Inflammatory macrophage treated with lipopolysaccharide for 4 hours (primary cell): ENCODE measurements at regions not wholly inside any gene's neighbourhood (a gene's known extent, or its start where the extent isn't known, plus 50 kb on each side); places are given as distances from the start of the nearest gene placed in this dataset.
"Not testable (repeated sequence)": the region's sequence is repeated elsewhere in the genome, so short reads cannot be mapped to it uniquely, and the experiment has no call there.

Source experiments
- DNase-seq: peaks from one replicate; pipeline ENCODE4 v3.0.0-alpha.2; 2020

DNA sequence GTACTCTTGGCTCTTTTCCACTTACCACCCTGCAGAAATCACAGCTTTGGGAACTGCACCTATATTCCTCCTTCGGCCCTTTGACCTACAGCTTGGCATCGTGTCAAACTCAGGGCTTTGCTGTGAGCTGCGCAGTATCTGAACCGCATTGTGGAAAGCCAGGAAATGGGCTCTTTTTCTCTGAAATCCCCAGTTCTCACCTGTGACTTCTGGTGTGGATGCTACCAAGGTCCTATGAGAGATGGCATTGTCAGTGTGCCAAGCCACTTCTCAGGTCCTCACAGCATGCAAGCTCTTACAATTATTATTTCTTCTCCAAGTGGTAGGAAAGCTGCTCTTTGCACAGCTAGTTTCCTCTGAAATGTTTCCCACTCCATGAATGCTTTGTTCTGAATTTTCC, 450.6 kb upstream of the TBL1XR1 start:
- no peak for DNase-seq

DNA sequence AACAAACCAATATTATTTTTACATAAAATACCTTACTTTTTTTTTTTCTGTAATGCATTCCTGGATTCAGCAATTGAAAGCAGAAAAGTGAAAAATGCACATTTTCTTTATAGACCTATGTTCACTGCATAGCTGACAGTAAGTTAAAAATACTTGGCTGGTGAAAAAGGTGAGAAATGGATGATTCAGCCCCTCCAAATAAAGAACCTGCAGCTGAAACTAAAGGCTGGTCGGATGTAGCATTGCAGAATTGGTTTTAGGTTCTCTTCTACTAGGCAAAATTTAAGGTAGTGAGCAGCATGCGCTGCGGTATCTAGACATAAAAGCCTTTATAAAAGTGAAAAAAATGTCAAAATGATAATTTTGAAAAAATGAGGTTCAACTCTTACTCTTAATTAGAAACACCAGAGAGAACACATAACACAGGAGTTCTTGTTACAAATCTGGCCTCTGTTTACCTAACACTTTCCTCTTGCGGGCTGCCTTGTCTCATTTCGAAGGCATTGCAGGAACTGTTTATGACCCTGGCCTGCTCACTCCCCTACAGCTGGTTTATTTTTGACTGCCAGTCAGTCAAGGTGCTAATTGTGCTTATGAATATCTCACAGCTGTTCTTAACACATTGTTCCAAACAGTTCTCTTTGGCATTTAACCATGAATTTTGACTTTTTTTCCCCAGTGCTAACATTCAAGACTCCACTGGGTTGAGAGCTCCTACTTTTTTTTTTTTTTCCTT, 455.4 kb upstream of the TBL1XR1 start:
- DNase-seq: no peak

DNA sequence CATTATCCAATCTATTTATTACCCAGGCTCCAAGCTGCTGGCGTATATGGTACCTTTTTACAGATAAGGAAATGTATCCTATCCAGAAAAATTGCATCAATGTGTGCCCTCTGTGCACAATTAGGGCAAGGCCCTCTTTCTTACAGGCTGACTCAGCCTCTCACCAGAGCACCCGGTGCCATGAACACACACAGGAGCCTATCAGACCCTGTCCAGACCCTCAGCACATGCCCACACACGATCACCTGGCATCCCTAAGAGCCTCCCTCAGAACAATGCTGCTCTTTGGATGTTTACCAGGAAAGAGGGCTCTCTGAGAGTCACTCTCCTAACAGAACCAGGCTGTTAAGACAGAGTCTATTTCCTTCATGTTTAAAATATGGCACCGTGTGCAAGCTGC, 460.0 kb upstream of the TBL1XR1 start:
- no peak for DNase-seq

- DNase-seq: no peak
These were observed 461.1 kb upstream of the TBL1XR1 start for GRCh38 chr3:177658354-177658753.

- not testable (repeated sequence) for DNase-seq
These were observed 467.3 kb upstream of the TBL1XR1 start for GRCh38 chr3:177664380-177665103.

GRCh38 chr3:177665122-177665808, 468.0 kb upstream of the TBL1XR1 start:
- DNase-seq: no peak

DNA sequence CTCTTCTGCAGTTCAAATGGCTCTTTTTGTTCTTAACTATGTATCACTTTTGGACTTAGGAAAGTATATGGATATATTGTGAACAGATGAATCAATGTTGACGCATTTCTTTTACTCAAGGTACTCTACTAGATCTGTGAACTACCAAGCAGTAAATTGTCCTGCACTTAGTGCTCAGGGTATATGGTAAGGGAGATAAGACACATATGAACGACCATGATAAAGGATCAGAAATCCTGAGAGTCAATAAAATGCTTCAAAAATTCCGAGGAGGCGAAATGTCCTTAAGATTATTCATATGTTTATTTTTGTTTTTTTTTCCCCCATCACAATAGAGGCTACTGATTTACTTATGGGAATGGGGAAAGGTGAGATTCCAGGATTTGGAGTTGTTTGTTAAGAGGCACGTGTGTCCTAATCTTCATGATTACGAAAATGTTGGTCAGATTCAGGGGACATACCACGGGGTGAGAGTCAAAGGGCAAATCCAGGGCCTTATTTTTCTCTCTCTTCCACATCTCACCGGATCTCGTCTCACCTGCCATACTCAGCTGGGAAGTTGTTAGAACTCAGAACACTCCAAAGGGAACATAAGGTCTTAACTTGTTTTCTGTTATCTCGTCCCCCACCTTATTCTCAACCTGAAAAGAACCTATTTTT, 475.1 kb upstream of the TBL1XR1 start:
- no peak for DNase-seq

- DNase-seq: peak; percentile 43
These were observed 476.0 kb upstream of the TBL1XR1 start for GRCh38 chr3:177673112-177673914.

DNA sequence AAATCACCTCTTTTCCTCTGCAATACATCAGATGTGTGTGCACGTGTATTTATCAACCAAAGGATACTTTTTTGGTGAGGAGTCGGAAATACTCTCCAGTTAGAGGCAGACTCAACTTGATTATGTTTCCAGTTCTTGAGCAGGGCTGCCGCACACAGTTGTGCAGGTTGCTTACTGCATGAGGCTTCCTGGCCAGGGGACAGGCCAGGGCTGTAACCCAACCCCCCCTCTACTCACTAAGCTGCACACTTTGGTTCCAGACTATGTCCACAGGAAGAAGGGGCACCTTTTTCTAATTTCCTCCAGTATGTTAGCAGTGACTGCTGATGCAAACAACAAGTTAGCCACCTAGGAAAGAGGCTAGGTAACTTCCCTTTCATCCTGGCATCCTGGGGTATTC, 476.9 kb upstream of the TBL1XR1 start:
- no peak for DNase-seq

- no peak for DNase-seq
These were observed 478.9 kb upstream of the TBL1XR1 start for GRCh38 chr3:177676148-177676547.

- DNase-seq: no peak
These were observed 479.8 kb upstream of the TBL1XR1 start for GRCh38 chr3:177676947-177677587.

DNA sequence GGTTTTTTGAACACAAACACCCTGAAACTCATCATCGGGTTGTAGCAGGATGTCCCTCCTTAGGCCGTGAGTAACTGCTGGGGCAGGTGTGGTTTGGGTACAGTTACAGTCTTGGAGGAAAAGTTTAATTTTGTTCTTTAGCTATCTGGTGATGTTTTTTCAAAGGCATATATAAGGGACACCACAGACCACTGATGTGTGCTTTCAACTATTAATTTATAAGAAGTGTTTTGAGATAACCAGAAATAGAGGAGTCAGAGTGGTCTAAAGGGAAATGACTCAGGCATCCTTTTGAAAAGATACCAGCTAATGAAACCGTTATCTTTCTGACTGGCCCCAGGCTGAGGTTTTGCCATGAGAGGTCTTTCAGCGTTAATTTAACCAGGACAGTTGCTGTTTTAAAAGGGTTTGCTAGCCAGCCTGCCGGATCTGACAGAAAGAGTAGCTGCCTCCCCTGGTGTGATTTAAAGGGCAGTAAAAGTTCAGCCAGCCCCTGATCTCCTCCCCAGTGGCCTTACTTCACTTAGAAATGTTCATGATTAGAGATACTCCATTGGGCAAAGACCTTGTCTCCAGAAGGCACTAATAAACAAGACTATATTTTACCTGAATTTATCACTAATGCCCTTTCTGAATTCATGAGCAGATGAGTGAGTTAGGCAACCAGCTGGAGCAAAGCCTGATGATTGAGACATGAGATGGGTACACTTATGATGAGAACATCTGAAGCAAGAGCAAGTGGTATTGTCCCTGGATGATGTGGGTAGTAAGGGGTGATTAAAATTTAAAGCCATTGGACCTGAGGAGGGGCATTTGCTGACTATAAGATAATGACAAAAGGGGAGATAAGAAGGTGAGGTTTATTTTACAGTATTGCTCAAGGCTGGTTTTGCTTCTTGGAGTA, 482.5 kb upstream of the TBL1XR1 start:
- DNase-seq: peak; percentile 6

DNA sequence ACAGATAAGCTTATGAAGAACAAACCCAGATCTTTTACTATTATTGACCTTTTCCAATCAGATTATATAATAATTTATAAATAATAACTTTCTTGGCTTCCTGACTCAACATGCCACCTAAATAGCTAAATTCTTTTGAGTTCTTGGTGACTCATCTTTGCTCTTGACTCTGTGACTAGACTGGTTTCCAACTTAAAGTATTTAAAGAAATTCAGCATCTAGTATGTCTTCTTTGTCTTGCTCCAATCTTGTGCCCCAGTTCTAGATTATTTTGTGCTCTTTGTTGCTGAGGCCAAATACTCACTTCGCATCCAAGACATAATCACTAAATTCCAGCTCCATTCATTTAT, 483.2 kb upstream of the TBL1XR1 start:
- DNase-seq: no peak

DNA sequence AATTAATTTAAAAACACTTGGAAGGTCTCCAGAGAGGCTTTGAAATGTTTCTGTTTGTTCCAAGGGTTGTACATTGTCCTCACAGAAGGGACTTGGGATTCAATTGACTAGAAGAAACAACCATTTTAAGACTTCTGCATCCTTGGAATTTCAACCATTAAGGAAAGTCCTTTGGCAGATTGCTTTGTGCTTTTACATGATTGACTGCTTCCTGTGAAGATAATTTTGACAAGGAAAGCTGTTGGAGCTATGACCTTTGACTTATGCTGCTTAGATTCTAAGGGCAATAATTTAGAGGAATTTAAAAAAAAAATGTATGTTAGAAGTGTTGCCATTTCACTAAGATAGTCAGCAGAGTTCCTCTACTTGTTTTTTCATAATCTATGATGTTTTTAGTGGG, 483.9 kb upstream of the TBL1XR1 start:
- no peak for DNase-seq

DNA sequence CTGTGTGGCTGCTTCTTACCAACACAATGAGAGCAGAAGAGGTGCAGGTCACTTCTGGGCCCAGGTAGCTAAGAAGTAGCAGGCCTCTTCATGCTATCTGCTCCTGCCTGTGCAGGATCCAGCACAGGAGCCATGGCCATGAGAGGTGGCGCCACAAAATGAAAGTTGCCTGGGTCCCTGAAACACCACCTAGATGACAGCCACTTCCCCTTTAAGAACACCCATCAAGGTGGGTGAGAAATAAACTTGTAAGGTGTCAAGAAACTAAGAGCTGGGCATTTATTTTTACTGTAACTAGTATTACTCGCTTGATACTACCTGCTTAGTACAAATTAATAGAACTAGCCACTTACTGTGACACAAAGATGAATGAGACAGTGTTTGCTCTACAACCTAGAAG, 484.6 kb upstream of the TBL1XR1 start:
- DNase-seq: no peak

- no peak for DNase-seq
These were observed 486.3 kb upstream of the TBL1XR1 start for GRCh38 chr3:177683586-177683985.

- DNase-seq: no peak
These were observed 489.4 kb upstream of the TBL1XR1 start for GRCh38 chr3:177686671-177687070.

DNA sequence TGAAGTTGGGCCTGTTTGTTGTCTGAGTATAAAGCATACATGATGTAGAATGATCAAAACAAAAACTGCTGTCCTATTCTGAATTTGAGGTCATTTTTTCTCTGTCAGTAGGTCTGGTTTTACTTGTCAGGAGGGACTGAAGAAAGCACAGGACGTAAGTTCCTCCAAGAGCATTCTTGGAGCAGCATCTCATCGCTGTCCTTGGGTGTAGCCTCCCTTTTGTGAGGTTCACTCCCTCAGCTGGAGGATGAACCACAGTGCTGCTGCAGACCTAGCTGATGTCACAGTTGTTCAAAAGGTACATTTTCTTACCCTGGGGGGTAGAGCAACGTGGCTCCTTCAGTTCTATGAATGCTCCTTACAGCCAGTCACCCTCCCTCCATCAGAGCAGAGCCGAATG, 490.0 kb upstream of the TBL1XR1 start:
- DNase-seq: no peak

DNA sequence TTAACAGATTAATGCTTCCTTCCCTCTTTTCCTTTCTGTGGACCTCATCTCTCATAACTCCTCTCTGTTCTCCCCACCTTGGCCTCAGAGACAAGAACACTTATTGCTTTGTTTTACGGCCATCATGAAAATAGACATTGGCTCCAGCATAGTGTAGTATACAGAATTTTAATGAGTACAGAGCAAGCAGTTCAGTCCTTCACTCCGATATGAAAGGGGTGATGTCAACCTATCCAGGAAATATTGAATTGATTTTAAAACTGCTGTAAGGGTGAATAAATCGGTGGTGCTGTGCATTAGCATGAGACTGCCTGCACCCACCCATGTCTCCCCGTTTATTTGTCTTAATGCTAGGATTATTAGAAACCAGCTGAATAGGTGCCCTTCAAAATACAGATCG, 490.9 kb upstream of the TBL1XR1 start:
- DNase-seq: no peak

GRCh38 chr3:177689077-177689476, 491.8 kb upstream of the TBL1XR1 start:
- no peak for DNase-seq

DNA sequence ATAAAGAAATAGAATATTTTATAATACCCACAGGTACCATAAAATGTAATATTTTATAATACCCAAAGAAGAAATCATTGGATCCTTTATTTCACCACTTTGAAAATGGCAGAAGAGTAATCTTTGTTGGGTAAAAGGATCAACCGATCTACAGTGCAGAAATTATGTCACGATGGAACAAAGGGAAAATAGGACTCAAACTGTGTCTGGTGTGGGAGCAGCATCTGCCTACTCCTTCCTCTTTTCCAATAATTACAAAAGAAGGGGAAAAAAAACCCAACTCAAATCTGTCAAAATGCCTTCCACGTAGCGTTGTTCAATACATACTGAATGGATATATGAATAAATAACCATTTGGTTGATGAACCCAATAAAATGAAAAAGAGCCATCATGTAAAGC, 492.6 kb upstream of the TBL1XR1 start:
- peak; percentile 72 for DNase-seq
